ENCODE measurements at regions not wholly inside any gene's neighbourhood (a gene's known extent, or its start where the extent isn't known, plus 50 kb on each side); places are given as distances from the start of the nearest gene placed in this dataset.

GRCh38 chr22:19611590-19611989, 87.4 kb upstream of the CLDN5 start (continued):
- TF ChIP-seq E2F4 (CRISPR knock-in tag; IDR thresholded peaks at IDR 0.05; ENCODE audit: low read depth) (0 out of 2 replicates have a peak, but pooled peaks have one; percentile 51), SETDB1 (IDR thresholded peaks at IDR 0.05; ENCODE audit: low read length) (no peak), VEZF1 (CRISPR knock-in tag; IDR thresholded peaks at IDR 0.05) (no peak), TGIF2 (CRISPR knock-in tag; IDR thresholded peaks at IDR 0.05) (no peak), EZH2 (IDR thresholded peaks at IDR 0.05; ENCODE audit: borderline replicate concordance, low read depth, low read length) (0 out of 2 replicates have a peak, but pooled peaks have one; percentile 14), MXI1 (IDR thresholded peaks at IDR 0.05; ENCODE audit: low read depth, low read length) (no peak), ZNF511 (CRISPR knock-in tag; IDR thresholded peaks at IDR 0.05) (0 out of 2 replicates have a peak, but pooled peaks have one; percentile 9), ARID1B (IDR thresholded peaks at IDR 0.05) (no peak), ETS1 (conservative IDR thresholded peaks at IDR 0.05; ENCODE audit: control insufficient read depth, low read depth, low read length) (no peak), PURB (CRISPR knock-in tag; IDR thresholded peaks at IDR 0.05; ENCODE audit: low read depth) (0 out of 2 replicates have a peak, but pooled peaks have one; percentile 64), ELK1 (CRISPR knock-in tag; IDR thresholded peaks at IDR 0.05) (peak; percentile 75; the same call in 1 of the 2 replicates), KLF6 (CRISPR knock-in tag; IDR thresholded peaks at IDR 0.05; ENCODE audit: borderline replicate concordance) (no peak), MCM3 (IDR thresholded peaks at IDR 0.05) (no peak)
